PC-9 (cell line): ENCODE measurements at regions not wholly inside any gene's neighbourhood (a gene's known extent, or its start where the extent isn't known, plus 50 kb on each side); places are given as distances from the start of the nearest gene placed in this dataset.

Experiments used
- EZH2 ChIP-seq: fragments of 200-600 bp; sonication (generic); IDR thresholded peaks from 2 replicates; pipeline ENCODE4 v1.8.0; 2017; ENCODE audit warnings: antibody characterized with exemption, low read depth
- TF ChIP-seq, protein P1 (sequence below): fragments of 200-600 bp; sonication (generic); conservative IDR thresholded peaks from 2 replicates; pipeline ENCODE4 v1.6.1; 2017; ENCODE audit warnings: mixed run types, antibody characterized with exemption, mild to moderate bottlenecking, moderate library complexity

DNA sequence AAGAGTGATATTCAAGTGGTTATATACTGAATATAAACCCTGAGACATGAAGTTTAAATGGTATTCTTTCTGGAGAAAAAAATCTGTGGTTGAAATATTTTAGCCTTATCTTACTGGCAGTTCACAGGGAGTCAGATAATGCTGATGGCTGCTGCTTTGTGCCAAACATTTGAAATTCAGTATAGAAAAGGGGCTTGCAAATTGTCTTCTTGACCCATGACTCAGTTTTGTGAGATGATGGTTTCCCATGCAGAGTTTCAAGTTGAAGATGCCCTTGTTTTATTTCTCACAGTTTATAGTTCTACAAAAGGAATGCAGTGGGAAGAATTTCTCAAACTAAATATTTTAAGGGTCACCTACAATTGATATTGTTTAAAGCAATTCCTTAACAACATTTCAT lies 251.1 kb upstream of the MEOX2 start:
- TF ChIP-seq, protein P1, sequence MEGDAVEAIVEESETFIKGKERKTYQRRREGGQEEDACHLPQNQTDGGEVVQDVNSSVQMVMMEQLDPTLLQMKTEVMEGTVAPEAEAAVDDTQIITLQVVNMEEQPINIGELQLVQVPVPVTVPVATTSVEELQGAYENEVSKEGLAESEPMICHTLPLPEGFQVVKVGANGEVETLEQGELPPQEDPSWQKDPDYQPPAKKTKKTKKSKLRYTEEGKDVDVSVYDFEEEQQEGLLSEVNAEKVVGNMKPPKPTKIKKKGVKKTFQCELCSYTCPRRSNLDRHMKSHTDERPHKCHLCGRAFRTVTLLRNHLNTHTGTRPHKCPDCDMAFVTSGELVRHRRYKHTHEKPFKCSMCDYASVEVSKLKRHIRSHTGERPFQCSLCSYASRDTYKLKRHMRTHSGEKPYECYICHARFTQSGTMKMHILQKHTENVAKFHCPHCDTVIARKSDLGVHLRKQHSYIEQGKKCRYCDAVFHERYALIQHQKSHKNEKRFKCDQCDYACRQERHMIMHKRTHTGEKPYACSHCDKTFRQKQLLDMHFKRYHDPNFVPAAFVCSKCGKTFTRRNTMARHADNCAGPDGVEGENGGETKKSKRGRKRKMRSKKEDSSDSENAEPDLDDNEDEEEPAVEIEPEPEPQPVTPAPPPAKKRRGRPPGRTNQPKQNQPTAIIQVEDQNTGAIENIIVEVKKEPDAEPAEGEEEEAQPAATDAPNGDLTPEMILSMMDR: no peak
- TF ChIP-seq EZH2: no peak
